ENCODE measurements at regions not wholly inside any gene's neighbourhood (a gene's known extent, or its start where the extent isn't known, plus 50 kb on each side); places are given as distances from the start of the nearest gene placed in this dataset.

GRCh38 chr9:28272127-28272526 is 698.8 kb upstream of the C9orf72 start:
- no peak for TF ChIP-seq ZNF274 (IDR thresholded peaks at IDR 0.05; ENCODE audit: low read depth, low read length)
- no peak for TF ChIP-seq CTCF (IDR thresholded peaks at IDR 0.05 in 2 of 3, conservative IDR thresholded peaks at IDR 0.05 in 1 of 3; ENCODE audit: borderline replicate concordance in 1 of 3, insufficient read depth in 1 of 3, low read depth in 2 of 3, low read length in 2 of 3)
- TF ChIP-seq POLR2AphosphoS5 (IDR thresholded peaks at IDR 0.05; ENCODE audit: low read depth, low read length) = no peak
- no peak for TF ChIP-seq YY1 (IDR thresholded peaks at IDR 0.05; ENCODE audit: extremely low read depth, insufficient replicate concordance, low read depth, low read length)
- no peak for TF ChIP-seq EGR1 (IDR thresholded peaks at IDR 0.05; ENCODE audit: low read depth)
- no peak for TF ChIP-seq FOSL1 (IDR thresholded peaks at IDR 0.05; ENCODE audit: low read depth)
- TF ChIP-seq RAD21 (IDR thresholded peaks at IDR 0.05; ENCODE audit: low read depth) = no peak
- no peak for TF ChIP-seq SIN3A (IDR thresholded peaks at IDR 0.05; ENCODE audit: low read depth)
- no peak for TF ChIP-seq ATF3 (IDR thresholded peaks at IDR 0.05)
- TF ChIP-seq EZH2 (IDR thresholded peaks at IDR 0.05) = no peak
- no peak for TF ChIP-seq ELF1 (IDR thresholded peaks at IDR 0.05; ENCODE audit: borderline replicate concordance, low read depth)
- TF ChIP-seq MAX (IDR thresholded peaks at IDR 0.05) = no peak
- TF ChIP-seq POLR2A (IDR thresholded peaks at IDR 0.05; ENCODE audit: borderline replicate concordance, extremely low read depth, insufficient read depth, insufficient read length) = no peak
